MM.1S (cell line): ENCODE measurements at regions not wholly inside any gene's neighbourhood (a gene's known extent, or its start where the extent isn't known, plus 50 kb on each side); places are given as distances from the start of the nearest gene placed in this dataset.

Source experiments
- CTCF ChIP-seq: fragments of 300-600 bp; sonication (generic); IDR thresholded peaks from 2 replicates; pipeline ENCODE4 v1.5.1; 2016; ENCODE audit warnings: antibody characterized with exemption, low read length, mixed read lengths
- EZH2 ChIP-seq: fragments of 300-600 bp; sonication (generic); optimal IDR thresholded peaks from 2 replicates; pipeline ENCODE3; 2017; ENCODE audit warnings: low read depth, mild to moderate bottlenecking, antibody characterized with exemption, low read length, mixed read lengths
- EZH2phosphoT487 ChIP-seq: fragments of 300-600 bp; sonication (generic); IDR thresholded peaks from 2 replicates; pipeline ENCODE4 v1.6.1; 2018; ENCODE audit warnings: antibody characterized with exemption, low read length

GRCh38 chr4:114271031-114271430, 291.6 kb upstream of the ARSJ start:
- TF ChIP-seq CTCF, result no peak
- no peak for TF ChIP-seq EZH2
- TF ChIP-seq EZH2phosphoT487, result no peak
